ENCODE measurements at regions not wholly inside any gene's neighbourhood (a gene's known extent, or its start where the extent isn't known, plus 50 kb on each side); places are given as distances from the start of the nearest gene placed in this dataset.

DNA sequence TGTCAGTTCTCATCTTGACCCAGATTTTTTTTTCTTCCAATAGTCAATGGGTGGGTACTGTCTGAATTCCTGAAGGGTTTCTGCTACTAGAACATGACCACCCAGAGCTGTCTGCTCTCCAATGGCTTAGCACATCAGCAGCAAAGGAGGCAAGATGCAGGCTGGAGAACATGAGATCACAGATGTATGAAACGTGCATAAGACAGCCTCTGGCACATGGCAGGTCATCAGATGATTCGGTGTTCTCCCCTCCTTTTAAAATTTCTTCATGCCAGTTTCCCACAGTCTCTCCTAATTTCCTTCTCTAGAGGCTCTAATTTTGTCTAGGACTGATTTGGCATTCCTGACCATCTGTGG is 359.3 kb upstream of the TNP1 start:
- Histone ChIP-seq H2AFZ (ENCODE audit: low read depth, low read length, severe bottlenecking) (no peak overlapping the region), H3K9me3 (ENCODE audit: insufficient read depth, low read length) (no peaks in the 10 kb centered on the region), H3K27ac (ENCODE audit: low read depth, low read length) (no peak overlapping the region), H4K20me1 (ENCODE audit: low read depth, low read length) (no peaks in the 10 kb centered on the region), H3F3A (ENCODE audit: insufficient read depth) (no peaks in the 10 kb centered on the region), H3K4me2 (ENCODE audit: low read depth, low read length, poor library complexity, severe bottlenecking) (no peak overlapping the region), H3K9me2 (replicated peaks; ENCODE audit: insufficient read depth, low read length) (no peaks in the 10 kb centered on the region), H3K79me2 (ENCODE audit: insufficient read depth, low read length) (no peaks in the 10 kb centered on the region), H3K9ac (ENCODE audit: low read length) (no peak overlapping the region), H3K27me3 (ENCODE audit: low read length) (no peaks in the 10 kb centered on the region), H3K4me3 (ENCODE audit: insufficient read depth, low read length, poor library complexity, severe bottlenecking) (no peak overlapping the region), H3K36me3 (ENCODE audit: low read length) (no peaks in the 10 kb centered on the region)
- TF ChIP-seq EZH2phosphoT487 (conservative IDR thresholded peaks at IDR 0.05; ENCODE audit: low read length) = no peak
- TF ChIP-seq, protein P1, sequence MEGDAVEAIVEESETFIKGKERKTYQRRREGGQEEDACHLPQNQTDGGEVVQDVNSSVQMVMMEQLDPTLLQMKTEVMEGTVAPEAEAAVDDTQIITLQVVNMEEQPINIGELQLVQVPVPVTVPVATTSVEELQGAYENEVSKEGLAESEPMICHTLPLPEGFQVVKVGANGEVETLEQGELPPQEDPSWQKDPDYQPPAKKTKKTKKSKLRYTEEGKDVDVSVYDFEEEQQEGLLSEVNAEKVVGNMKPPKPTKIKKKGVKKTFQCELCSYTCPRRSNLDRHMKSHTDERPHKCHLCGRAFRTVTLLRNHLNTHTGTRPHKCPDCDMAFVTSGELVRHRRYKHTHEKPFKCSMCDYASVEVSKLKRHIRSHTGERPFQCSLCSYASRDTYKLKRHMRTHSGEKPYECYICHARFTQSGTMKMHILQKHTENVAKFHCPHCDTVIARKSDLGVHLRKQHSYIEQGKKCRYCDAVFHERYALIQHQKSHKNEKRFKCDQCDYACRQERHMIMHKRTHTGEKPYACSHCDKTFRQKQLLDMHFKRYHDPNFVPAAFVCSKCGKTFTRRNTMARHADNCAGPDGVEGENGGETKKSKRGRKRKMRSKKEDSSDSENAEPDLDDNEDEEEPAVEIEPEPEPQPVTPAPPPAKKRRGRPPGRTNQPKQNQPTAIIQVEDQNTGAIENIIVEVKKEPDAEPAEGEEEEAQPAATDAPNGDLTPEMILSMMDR (IDR thresholded peaks at IDR 0.05; ENCODE audit: insufficient read depth, low read length, poor library complexity, severe bottlenecking) = no peak

DNA sequence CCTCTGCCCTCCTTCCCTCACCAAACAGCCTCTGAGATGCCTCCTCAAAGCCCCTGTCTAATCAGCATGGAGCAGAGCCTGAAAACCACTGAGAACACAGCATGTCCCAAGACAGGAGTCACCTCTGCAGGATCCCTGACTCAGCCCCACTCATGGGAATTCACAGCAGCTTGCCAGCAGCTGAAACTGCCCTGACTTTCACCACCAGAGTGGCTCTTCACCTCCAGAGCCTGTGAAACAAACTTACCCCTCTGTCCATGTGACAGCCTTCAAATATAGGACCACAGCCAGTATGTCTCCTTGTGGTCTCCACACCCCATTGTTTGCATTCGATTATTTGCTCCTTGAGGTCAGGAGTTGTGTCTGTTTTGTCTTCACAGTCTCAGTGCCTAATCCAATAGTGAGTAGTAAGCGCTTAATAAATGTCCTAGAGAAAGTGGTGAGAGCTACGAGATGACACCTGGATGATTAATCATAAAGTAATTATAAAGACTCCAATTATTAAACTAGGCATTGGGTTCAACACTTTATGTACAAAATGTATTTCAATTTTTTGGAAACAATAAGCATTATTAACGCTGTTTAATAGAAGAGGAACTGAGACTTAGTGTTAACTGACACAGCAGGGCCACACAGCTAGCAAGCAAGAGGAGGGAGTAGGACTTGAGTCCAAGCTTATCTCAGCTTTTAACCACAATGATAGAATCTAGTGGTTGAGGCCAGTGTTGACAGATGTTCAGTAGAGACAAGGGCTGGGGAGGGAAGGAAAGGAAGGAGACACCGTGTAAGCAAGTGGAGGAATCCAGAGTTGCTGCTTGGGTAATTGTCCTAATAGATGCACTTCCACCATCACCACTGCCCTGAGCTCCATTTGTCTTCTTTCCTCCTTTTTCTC is 358.7 kb upstream of the TNP1 start:
- no peaks in the 10 kb centered on the region for H3K9me2 ChIP-seq (replicated peaks; ENCODE audit: insufficient read depth, low read length)
- no peak overlapping the region for H3K27ac ChIP-seq (ENCODE audit: low read depth, low read length)
- H3K79me2 ChIP-seq (ENCODE audit: insufficient read depth, low read length) = no peaks in the 10 kb centered on the region
- no peaks in the 10 kb centered on the region for H3K27me3 ChIP-seq (ENCODE audit: low read length)
- no peaks in the 10 kb centered on the region for H3K9me3 ChIP-seq (ENCODE audit: insufficient read depth, low read length)
- no peak overlapping the region for H3K9ac ChIP-seq (ENCODE audit: low read length)
- no peaks in the 10 kb centered on the region for H3F3A ChIP-seq (ENCODE audit: insufficient read depth)
- no peak for TF ChIP-seq EZH2phosphoT487 (conservative IDR thresholded peaks at IDR 0.05; ENCODE audit: low read length)
- TF ChIP-seq, protein P1 (IDR thresholded peaks at IDR 0.05; ENCODE audit: insufficient read depth, low read length, poor library complexity, severe bottlenecking) = no peak
- H2AFZ ChIP-seq (ENCODE audit: low read depth, low read length, severe bottlenecking) = no peak overlapping the region
- no peak overlapping the region for H3K4me3 ChIP-seq (ENCODE audit: insufficient read depth, low read length, poor library complexity, severe bottlenecking)
- H4K20me1 ChIP-seq (ENCODE audit: low read depth, low read length) = no peaks in the 10 kb centered on the region
- H3K36me3 ChIP-seq (ENCODE audit: low read length) = no peaks in the 10 kb centered on the region
- no peak overlapping the region for H3K4me2 ChIP-seq (ENCODE audit: low read depth, low read length, poor library complexity, severe bottlenecking)

DNA sequence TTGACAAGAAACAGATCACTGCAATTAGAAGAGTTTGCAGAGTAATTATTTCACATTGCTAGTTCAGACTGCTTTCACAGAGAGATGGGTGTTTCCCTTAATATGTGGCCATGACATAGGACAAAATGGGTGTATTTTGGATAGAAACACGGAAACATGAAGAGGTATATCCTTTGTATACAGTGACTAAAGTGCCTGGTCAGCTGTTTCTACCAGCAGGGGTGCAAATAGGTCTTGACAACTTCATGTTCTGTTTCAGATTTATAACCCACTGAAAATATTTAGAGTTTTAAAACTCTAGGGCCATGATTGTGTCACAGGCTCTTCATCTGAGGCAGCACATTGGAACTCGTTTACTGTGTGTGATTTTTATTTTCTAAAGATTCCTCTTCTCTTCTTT is 357.1 kb upstream of the TNP1 start:
- no peak overlapping the region for H3K4me2 ChIP-seq (ENCODE audit: low read depth, low read length, poor library complexity, severe bottlenecking)
- H3K9me3 ChIP-seq (ENCODE audit: insufficient read depth, low read length) = no peaks in the 10 kb centered on the region
- H3K36me3 ChIP-seq (ENCODE audit: low read length) = no peaks in the 10 kb centered on the region
- no peak overlapping the region for H3K9ac ChIP-seq (ENCODE audit: low read length)
- H3K79me2 ChIP-seq (ENCODE audit: insufficient read depth, low read length) = no peaks in the 10 kb centered on the region
- TF ChIP-seq, protein P1 (IDR thresholded peaks at IDR 0.05; ENCODE audit: insufficient read depth, low read length, poor library complexity, severe bottlenecking) = no peak
- TF ChIP-seq EZH2phosphoT487 (conservative IDR thresholded peaks at IDR 0.05; ENCODE audit: low read length) = no peak
- H2AFZ ChIP-seq (ENCODE audit: low read depth, low read length, severe bottlenecking) = no peak overlapping the region
- H3F3A ChIP-seq (ENCODE audit: insufficient read depth) = no peaks in the 10 kb centered on the region
- no peaks in the 10 kb centered on the region for H4K20me1 ChIP-seq (ENCODE audit: low read depth, low read length)
- H3K27me3 ChIP-seq (ENCODE audit: low read length) = no peaks in the 10 kb centered on the region
- H3K9me2 ChIP-seq (replicated peaks; ENCODE audit: insufficient read depth, low read length) = no peaks in the 10 kb centered on the region
- no peak overlapping the region for H3K4me3 ChIP-seq (ENCODE audit: insufficient read depth, low read length, poor library complexity, severe bottlenecking)
- H3K27ac ChIP-seq (ENCODE audit: low read depth, low read length) = no peak overlapping the region

Data from SU-DHL-6 (cell line).